ENCODE measurements at regions not wholly inside any gene's neighbourhood (a gene's known extent, or its start where the extent isn't known, plus 50 kb on each side); places are given as distances from the start of the nearest gene placed in this dataset.

DNA sequence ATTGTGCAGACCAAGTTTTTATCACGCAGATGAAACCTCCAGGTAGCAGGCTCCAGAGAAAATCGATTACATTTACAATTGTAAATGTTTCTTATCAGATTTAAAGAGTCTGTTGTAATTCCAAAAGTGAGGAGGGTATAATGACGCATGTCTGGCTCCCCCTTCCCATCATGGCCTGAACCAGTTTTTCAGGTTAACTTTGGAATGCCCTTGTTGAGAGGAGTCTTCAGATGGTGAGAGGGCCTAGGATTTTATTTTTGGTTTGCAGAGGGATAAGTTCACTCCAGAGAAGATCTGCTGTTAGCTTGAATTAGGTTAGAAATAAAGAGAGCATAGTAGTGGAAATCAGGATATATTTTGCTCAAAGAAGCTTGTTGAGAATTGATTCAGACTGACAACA, 1028.3 kb upstream of the B3GALT2 start:
- TF ChIP-seq, protein P1, sequence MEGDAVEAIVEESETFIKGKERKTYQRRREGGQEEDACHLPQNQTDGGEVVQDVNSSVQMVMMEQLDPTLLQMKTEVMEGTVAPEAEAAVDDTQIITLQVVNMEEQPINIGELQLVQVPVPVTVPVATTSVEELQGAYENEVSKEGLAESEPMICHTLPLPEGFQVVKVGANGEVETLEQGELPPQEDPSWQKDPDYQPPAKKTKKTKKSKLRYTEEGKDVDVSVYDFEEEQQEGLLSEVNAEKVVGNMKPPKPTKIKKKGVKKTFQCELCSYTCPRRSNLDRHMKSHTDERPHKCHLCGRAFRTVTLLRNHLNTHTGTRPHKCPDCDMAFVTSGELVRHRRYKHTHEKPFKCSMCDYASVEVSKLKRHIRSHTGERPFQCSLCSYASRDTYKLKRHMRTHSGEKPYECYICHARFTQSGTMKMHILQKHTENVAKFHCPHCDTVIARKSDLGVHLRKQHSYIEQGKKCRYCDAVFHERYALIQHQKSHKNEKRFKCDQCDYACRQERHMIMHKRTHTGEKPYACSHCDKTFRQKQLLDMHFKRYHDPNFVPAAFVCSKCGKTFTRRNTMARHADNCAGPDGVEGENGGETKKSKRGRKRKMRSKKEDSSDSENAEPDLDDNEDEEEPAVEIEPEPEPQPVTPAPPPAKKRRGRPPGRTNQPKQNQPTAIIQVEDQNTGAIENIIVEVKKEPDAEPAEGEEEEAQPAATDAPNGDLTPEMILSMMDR (IDR thresholded peaks at IDR 0.05; ENCODE audit: control extremely low read depth, extremely low read depth, low read depth, missing control alignments): no peak
- CTCF ChIA-PET: interaction anchor here (1.4 kb wide), 1 partner anchor 11 kb away, joined by 4 read pairs; no protein-coding TSS in a partner anchor
- POLR2A ChIA-PET: no interaction called here
- DNase-seq (ENCODE audit: extremely low spot score): no peak

DNA sequence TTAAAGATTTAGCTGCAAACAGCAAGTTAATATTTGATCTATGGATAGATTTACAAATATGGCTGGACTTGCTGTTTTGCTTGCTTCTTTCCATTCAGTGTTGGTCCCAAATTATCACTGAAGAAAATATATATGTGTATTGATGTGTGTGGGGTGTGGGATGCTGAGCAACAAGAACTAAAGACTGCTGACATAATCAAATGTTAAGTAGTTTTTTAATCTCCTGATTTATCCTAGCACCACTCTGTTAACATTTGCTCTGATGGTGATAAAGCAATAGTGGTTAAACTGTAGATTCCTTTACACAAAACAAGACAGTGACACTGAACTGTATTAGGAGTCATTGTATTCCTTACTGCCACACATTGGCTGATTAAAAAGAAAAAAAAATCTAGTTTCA, 1023.5 kb upstream of the B3GALT2 start:
- CTCF ChIA-PET: no interaction called here
- TF ChIP-seq, protein P1 (IDR thresholded peaks at IDR 0.05; ENCODE audit: control extremely low read depth, extremely low read depth, low read depth, missing control alignments): no peak
- no peak for DNase-seq (ENCODE audit: extremely low spot score)
- POLR2A ChIA-PET: no interaction called here

DNA sequence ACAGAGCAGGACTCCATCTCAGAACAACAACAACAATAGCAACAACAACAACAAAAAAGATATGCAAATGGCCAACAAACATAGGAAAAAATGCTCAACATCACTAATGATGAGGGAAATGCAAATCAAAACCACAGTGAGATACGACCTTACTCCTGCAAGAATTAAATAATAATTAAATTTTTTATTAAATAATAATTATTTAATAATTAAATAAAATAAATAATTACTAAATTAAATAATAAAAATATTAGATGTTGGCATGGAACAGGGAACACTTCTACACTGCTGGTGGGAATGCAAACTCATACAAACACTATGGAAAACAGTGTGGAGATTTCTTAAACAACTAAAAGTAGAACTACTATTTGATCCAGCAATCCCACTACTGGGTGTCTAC, 1022.3 kb upstream of the B3GALT2 start:
- TF ChIP-seq, protein P1 (IDR thresholded peaks at IDR 0.05; ENCODE audit: control extremely low read depth, extremely low read depth, low read depth, missing control alignments): no peak
- ChIA-PET CTCF (interaction anchor here (1.1 kb wide), 1 partner anchor 12 kb away, joined by 3 read pairs; no protein-coding TSS in a partner anchor), POLR2A (no interaction called here)
- DNase-seq (ENCODE audit: extremely low spot score): no peak

DNA sequence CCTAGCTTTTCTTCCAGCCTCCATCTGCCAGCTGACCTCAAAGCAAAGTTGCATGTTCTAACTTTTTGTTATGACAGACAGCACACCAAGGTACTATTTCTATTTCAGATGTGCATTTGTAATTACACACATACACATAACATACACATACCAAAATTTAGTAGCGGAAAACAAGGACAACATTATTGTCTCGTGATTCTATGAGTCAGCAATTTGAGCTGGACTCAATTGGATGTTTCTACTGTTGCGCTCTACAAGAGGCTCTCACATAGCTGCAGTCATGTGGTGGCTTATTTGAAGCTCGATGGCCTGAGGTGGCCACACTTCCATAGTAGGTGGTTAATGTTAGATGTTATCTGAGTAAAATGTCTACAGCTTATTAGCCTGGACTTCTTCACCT, 1010.1 kb upstream of the B3GALT2 start:
- TF ChIP-seq, protein P1 (IDR thresholded peaks at IDR 0.05; ENCODE audit: control extremely low read depth, extremely low read depth, low read depth, missing control alignments): no peak
- DNase-seq (ENCODE audit: extremely low spot score): no peak
- ChIA-PET POLR2A (no interaction called here), CTCF (interaction anchor here (1.4 kb wide), 2 partner anchors 11 to 29 kb away, joined by 3 read pairs; no protein-coding TSS in a partner anchor)

DNA sequence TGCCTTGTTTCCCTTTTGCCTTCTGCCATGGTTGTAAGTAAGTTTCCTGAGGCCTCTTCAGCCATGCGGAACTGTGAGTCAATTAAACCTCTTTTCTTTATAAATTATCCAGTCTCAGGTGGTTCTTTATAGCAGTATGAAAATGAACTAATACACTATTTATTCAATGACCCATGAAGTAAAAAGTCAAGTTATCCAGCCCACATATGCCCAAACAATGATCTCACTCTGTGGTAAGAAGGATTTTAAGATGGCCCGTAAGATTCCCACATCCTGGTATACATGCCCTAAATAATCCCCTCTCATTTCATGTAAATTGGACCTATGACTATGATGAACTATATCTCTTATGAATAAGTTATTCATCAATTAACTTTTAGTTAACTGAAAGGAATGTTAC, 1008.3 kb upstream of the B3GALT2 start:
- CTCF ChIA-PET: interaction anchor here (0.9 to 1.3 kb wide), 2 partner anchors 11 to 34 kb away, joined by 3 read pairs; no protein-coding TSS in a partner anchor

DNA sequence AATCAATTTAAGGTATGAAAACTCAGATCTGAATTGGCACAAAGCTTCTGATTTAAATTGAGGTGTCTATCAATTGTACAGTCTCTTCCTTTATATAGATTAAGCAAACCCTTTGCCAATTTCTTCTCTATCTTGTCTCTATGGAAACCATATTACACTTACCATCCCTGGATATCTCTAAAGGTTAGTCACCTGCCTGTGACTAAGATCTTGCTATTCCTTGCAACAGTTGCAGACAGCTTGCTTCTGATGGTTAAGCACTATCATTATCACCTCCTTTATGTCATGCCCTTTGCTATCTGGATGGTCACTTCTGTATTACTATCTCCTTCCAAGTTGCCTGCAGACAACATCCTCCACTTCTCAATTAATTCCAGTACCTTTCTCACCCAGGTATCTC, 998.6 kb upstream of the B3GALT2 start:
- ChIA-PET CTCF (interaction anchor here (4.1 kb wide), 1 partner anchor 8 kb away, joined by 16 read pairs; no protein-coding TSS in a partner anchor), POLR2A (no interaction called here)
- no peak for DNase-seq (ENCODE audit: extremely low spot score)
- TF ChIP-seq, protein P1 (IDR thresholded peaks at IDR 0.05; ENCODE audit: control extremely low read depth, extremely low read depth, low read depth, missing control alignments): no peak

More for the DNA sequence above, 1008.3 kb upstream of the B3GALT2 start:
- POLR2A ChIA-PET: no interaction called here
- TF ChIP-seq, protein P1 (IDR thresholded peaks at IDR 0.05; ENCODE audit: control extremely low read depth, extremely low read depth, low read depth, missing control alignments): no peak
- no peak for DNase-seq (ENCODE audit: extremely low spot score)

All from GM10248 (cell line).